ENCODE measurements at regions not wholly inside any gene's neighbourhood (a gene's known extent, or its start where the extent isn't known, plus 50 kb on each side); places are given as distances from the start of the nearest gene placed in this dataset.

- TF ChIP-seq ZFP3 (CRISPR knock-in tag; IDR thresholded peaks at IDR 0.05) (no peak), ISL1 (CRISPR knock-in tag; IDR thresholded peaks at IDR 0.05) (no peak), CSDC2 (CRISPR knock-in tag; IDR thresholded peaks at IDR 0.05) (no peak), POU6F1 (CRISPR knock-in tag; IDR thresholded peaks at IDR 0.05; ENCODE audit: borderline replicate concordance, low read depth) (no peak), ZC3H10 (CRISPR knock-in tag; IDR thresholded peaks at IDR 0.05) (no peak), SNAI2 (CRISPR knock-in tag; IDR thresholded peaks at IDR 0.05) (no peak), GLIS3 (CRISPR knock-in tag; IDR thresholded peaks at IDR 0.05) (no peak)
- TF ChIP-seq, protein P1, sequence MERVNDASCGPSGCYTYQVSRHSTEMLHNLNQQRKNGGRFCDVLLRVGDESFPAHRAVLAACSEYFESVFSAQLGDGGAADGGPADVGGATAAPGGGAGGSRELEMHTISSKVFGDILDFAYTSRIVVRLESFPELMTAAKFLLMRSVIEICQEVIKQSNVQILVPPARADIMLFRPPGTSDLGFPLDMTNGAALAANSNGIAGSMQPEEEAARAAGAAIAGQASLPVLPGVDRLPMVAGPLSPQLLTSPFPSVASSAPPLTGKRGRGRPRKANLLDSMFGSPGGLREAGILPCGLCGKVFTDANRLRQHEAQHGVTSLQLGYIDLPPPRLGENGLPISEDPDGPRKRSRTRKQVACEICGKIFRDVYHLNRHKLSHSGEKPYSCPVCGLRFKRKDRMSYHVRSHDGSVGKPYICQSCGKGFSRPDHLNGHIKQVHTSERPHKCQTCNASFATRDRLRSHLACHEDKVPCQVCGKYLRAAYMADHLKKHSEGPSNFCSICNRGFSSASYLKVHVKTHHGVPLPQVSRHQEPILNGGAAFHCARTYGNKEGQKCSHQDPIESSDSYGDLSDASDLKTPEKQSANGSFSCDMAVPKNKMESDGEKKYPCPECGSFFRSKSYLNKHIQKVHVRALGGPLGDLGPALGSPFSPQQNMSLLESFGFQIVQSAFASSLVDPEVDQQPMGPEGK (CRISPR knock-in tag; IDR thresholded peaks at IDR 0.05; ENCODE audit: borderline replicate concordance) = no peak
- no peak for ATAC-seq
Measured at GRCh38 chr15:39468828-39469227, 112.1 kb upstream of the THBS1 start.

- ATAC-seq = no peak
- TF ChIP-seq POU6F1 (CRISPR knock-in tag; IDR thresholded peaks at IDR 0.05; ENCODE audit: borderline replicate concordance, low read depth) = no peak
- peak; percentile 33 for TF ChIP-seq ISL1 (CRISPR knock-in tag; IDR thresholded peaks at IDR 0.05)
Measured at GRCh38 chr15:39471785-39472574, 108.9 kb upstream of the THBS1 start.

DNA sequence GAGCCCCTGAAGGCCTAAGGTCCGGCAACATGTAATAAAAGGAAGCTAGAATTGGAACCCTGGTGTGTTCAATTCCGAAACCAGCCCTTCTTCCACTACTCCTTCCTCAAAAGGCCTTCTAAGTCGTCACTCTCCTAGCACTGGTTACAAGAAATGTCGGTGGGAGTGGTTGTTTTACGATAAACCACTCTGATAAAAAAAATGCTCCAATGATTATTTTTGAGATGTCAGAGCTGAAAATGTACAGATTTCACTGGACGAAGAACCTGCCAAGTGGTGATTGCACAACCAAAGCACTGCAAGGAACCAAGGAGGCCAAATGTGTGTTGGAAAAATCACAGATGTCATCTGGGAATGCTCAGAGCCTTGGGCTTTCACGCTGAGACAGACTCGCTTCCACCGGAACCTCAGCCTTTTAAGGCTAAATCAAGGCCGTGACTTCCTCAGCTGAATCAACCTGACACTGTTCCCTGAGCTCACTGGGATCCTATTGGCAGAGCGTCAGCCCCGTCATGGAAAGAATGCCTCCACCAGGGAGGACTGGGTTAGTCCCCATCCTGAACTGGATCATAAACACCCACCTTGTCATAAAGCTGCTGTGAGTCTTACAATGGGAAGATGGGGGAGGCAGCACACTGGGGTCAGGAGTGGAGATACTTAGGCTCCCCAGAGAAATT lies 108.1 kb upstream of the THBS1 start:
- ATAC-seq = no peak
- no peak for TF ChIP-seq OSR1 (CRISPR knock-in tag; IDR thresholded peaks at IDR 0.05)
- TF ChIP-seq ISL1 (CRISPR knock-in tag; IDR thresholded peaks at IDR 0.05) = peak; percentile 79

DNA sequence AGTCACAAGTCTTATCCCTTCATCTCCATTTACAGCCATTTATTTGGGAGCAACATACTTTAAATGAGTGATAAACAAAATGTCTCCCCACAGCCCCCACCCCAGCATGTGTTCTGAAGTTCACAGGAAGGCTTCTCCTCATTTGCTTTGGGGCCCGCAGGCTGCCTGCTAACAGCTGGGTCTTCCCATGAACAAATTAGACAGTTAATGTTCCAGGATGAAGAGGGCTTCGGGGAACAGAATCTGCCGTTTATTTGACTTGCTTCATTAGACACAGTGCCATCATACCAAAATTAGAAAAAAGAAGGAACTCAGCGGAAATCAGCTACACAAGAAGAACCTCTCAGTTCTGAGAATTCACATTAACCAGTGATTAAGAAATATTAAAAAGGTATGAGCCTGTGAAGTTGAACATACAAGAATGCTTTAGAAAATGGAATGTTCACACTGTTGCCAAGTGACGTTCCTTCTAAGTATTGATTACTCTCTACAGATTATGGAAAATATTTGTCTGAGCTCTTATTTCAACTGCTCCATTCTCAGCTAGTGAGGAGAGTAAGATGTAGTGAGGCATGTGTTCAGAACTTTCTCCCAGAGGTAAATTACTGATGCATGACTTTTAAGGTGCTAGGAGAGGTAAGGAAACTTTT lies 107.5 kb upstream of the THBS1 start:
- TF ChIP-seq, protein P1 (CRISPR knock-in tag; IDR thresholded peaks at IDR 0.05; ENCODE audit: borderline replicate concordance) = no peak
- TF ChIP-seq ZNF70 (CRISPR knock-in tag; IDR thresholded peaks at IDR 0.05) (no peak), OSR1 (CRISPR knock-in tag; IDR thresholded peaks at IDR 0.05) (no peak), ISL1 (CRISPR knock-in tag; IDR thresholded peaks at IDR 0.05) (no peak), SNAI2 (CRISPR knock-in tag; IDR thresholded peaks at IDR 0.05) (no peak), ZNF565 (CRISPR knock-in tag; conservative IDR thresholded peaks at IDR 0.05; ENCODE audit: low read depth) (no peak), TCF4 (CRISPR knock-in tag; IDR thresholded peaks at IDR 0.05; ENCODE audit: borderline replicate concordance) (no peak), ZC3H10 (CRISPR knock-in tag; IDR thresholded peaks at IDR 0.05) (no peak), ZNF8 (CRISPR knock-in tag; IDR thresholded peaks at IDR 0.05) (no peak), PPARA (CRISPR knock-in tag; IDR thresholded peaks at IDR 0.05; ENCODE audit: borderline replicate concordance) (no peak), ARNTL (CRISPR knock-in tag; IDR thresholded peaks at IDR 0.05; ENCODE audit: borderline replicate concordance, low read depth) (no peak), RARB (CRISPR knock-in tag; IDR thresholded peaks at IDR 0.05) (no peak)
- TF ChIP-seq, protein P2, sequence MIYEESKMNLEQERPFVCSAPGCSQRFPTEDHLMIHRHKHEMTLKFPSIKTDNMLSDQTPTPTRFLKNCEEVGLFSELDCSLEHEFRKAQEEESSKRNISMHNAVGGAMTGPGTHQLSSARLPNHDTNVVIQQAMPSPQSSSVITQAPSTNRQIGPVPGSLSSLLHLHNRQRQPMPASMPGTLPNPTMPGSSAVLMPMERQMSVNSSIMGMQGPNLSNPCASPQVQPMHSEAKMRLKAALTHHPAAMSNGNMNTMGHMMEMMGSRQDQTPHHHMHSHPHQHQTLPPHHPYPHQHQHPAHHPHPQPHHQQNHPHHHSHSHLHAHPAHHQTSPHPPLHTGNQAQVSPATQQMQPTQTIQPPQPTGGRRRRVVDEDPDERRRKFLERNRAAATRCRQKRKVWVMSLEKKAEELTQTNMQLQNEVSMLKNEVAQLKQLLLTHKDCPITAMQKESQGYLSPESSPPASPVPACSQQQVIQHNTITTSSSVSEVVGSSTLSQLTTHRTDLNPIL (CRISPR knock-in tag; IDR thresholded peaks at IDR 0.05; ENCODE audit: low read depth) = no peak
- TF ChIP-seq, protein P3, sequence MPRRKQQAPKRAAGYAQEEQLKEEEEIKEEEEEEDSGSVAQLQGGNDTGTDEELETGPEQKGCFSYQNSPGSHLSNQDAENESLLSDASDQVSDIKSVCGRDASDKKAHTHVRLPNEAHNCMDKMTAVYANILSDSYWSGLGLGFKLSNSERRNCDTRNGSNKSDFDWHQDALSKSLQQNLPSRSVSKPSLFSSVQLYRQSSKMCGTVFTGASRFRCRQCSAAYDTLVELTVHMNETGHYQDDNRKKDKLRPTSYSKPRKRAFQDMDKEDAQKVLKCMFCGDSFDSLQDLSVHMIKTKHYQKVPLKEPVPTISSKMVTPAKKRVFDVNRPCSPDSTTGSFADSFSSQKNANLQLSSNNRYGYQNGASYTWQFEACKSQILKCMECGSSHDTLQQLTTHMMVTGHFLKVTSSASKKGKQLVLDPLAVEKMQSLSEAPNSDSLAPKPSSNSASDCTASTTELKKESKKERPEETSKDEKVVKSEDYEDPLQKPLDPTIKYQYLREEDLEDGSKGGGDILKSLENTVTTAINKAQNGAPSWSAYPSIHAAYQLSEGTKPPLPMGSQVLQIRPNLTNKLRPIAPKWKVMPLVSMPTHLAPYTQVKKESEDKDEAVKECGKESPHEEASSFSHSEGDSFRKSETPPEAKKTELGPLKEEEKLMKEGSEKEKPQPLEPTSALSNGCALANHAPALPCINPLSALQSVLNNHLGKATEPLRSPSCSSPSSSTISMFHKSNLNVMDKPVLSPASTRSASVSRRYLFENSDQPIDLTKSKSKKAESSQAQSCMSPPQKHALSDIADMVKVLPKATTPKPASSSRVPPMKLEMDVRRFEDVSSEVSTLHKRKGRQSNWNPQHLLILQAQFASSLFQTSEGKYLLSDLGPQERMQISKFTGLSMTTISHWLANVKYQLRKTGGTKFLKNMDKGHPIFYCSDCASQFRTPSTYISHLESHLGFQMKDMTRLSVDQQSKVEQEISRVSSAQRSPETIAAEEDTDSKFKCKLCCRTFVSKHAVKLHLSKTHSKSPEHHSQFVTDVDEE (CRISPR knock-in tag; IDR thresholded peaks at IDR 0.05) = no peak
- ATAC-seq = no peak
